ENCODE measurements at regions not wholly inside any gene's neighbourhood (a gene's known extent, or its start where the extent isn't known, plus 50 kb on each side); places are given as distances from the start of the nearest gene placed in this dataset.

DNA sequence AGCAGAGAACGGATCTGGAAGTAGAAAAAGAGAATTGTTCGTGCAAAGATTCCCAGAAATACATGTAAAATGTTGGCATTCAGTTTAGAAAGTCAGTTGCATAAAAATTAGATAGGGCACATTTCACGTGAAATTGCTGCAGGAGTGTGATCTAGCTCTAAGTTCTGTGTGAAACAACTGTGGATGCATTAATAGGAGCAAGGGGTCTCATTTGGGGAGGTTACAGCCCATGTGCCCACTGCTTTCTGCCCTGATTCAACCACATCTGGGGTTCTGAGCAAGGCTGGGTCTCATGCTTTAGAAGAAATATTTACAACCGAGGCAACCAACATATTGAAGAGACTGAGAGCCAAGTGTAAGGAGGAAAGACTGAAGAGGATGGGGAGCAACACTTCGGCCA, 639.0 kb downstream of the BCOR start:
- TF ChIP-seq, protein P1, sequence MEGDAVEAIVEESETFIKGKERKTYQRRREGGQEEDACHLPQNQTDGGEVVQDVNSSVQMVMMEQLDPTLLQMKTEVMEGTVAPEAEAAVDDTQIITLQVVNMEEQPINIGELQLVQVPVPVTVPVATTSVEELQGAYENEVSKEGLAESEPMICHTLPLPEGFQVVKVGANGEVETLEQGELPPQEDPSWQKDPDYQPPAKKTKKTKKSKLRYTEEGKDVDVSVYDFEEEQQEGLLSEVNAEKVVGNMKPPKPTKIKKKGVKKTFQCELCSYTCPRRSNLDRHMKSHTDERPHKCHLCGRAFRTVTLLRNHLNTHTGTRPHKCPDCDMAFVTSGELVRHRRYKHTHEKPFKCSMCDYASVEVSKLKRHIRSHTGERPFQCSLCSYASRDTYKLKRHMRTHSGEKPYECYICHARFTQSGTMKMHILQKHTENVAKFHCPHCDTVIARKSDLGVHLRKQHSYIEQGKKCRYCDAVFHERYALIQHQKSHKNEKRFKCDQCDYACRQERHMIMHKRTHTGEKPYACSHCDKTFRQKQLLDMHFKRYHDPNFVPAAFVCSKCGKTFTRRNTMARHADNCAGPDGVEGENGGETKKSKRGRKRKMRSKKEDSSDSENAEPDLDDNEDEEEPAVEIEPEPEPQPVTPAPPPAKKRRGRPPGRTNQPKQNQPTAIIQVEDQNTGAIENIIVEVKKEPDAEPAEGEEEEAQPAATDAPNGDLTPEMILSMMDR (IDR thresholded peaks at IDR 0.05): no peak
- TF ChIP-seq POLR2A (IDR thresholded peaks at IDR 0.05): no peak

Measured in body of pancreas (tissue), 4 donors.